MCF 10A (cell line): ENCODE measurements at regions not wholly inside any gene's neighbourhood (a gene's known extent, or its start where the extent isn't known, plus 50 kb on each side); places are given as distances from the start of the nearest gene placed in this dataset.

ENCODE experiments used
- BruUV-seq: library from RNA; stranded (reverse); fragments of 400-500 nt; replicated peaks from 2 replicates; lab custom pipeline; 2021; lab: Mats Ljungman, UMichigan
- CTCF ChIA-PET: fragments of 300-600 bp; sonication (Branson Sonifier 250); formaldehyde crosslinking; extraction: SDS; loops from one replicate; lab custom pipeline; 2021; ENCODE audit warnings: antibody characterized with exemption, inconsistent platforms; lab: Yijun Ruan, JAX
- POLR2A ChIA-PET: fragments of 300-600, 350-650 bp; sonication (Branson Sonifier 250); formaldehyde crosslinking; extraction: SDS; loops from one replicate; lab custom pipeline; 2020; ENCODE audit warnings: antibody characterized with exemption, inconsistent platforms; lab: Yijun Ruan, JAX
- DNase-seq: peaks from one replicate; pipeline ENCODE4 v3.0.0-alpha.2; 2018; ENCODE audit not compliant: unreplicated experiment
- H3K27ac Mint-ChIP-seq: one replicate; pipeline ENCODE4 v1.8.0; 2022; ENCODE audit warnings: mild to moderate bottlenecking, low read depth, mixed read lengths; ENCODE audit not compliant: unreplicated experiment
- H3K27me3 Mint-ChIP-seq: one replicate; pipeline ENCODE4 v1.8.0; 2022; ENCODE audit warnings: mixed read lengths; ENCODE audit not compliant: insufficient read depth, unreplicated experiment
- H3K36me3 Mint-ChIP-seq: one replicate; pipeline ENCODE4 v1.8.0; 2022; ENCODE audit warnings: mild to moderate bottlenecking, moderate library complexity, mixed read lengths; ENCODE audit not compliant: insufficient read depth, unreplicated experiment
- H3K4me1 Mint-ChIP-seq: one replicate; pipeline ENCODE4 v1.8.0; 2022; ENCODE audit warnings: mixed read lengths; ENCODE audit not compliant: insufficient read depth, unreplicated experiment
- H3K4me3 Mint-ChIP-seq: one replicate; pipeline ENCODE4 v1.8.0; 2022; ENCODE audit warnings: mild to moderate bottlenecking, moderate library complexity, mixed read lengths; ENCODE audit not compliant: unreplicated experiment
- H3K9me3 Mint-ChIP-seq: one replicate; pipeline ENCODE4 v1.8.0; 2022; ENCODE audit warnings: mixed read lengths; ENCODE audit not compliant: unreplicated experiment
- CTCF ChIP-seq: fragments of 200-600 bp; IDR thresholded peaks from one replicate; pipeline ENCODE4 v1.8.0; 2022; ENCODE audit warnings: antibody characterized with exemption, mild to moderate bottlenecking; ENCODE audit not compliant: unreplicated experiment
- intact Hi-C: fragments of 100-400 bp; cut with micrococcal nuclease; formaldehyde crosslinking; loops from 2 replicates; pipeline ENCODE4 v1.14.1; 2022

DNA sequence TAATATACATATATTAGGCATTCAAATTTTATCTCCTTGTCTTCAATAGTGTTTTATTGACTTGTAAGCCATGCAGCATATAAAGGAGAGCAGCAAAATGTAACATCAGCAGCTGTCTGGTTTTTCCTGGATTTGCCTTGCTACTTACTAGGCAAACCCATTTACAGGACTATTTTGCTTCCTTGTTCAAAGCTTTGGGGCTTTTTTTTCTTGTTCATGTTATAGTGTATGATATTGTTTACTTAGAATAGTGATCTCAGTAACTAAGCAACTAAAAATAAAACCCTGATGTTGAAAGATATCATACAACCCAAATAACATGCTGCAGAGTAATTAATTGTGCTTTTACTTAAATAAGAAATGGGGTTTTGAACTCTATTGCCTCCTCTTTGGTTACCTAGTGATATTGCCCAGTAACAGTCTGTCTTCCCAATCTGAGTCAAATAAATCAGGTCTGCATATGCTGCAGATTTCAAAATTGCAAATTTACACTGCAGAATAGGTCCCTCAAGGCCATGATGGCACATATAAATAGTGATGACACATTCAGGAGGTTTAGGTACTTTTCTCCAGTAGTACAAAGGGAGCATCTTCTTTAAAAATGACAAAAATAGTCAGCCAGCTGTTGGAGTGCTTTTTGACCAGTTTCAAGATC lies 578.1 kb upstream of the NECTIN3 start:
- no peak overlapping the region for H3K27ac Mint-ChIP-seq
- intact Hi-C loops, result no loop called here
- CTCF ChIA-PET, result interaction anchor here (0.8 kb wide), 1 partner anchor 19 kb away, joined by 3 read pairs; no protein-coding TSS in a partner anchor

GRCh38 chr3:110494093-110494490 lies 577.5 kb upstream of the NECTIN3 start:
- H3K27ac Mint-ChIP-seq, result no peak overlapping the region
- no TSS peak for BruUV-seq
- no peaks in the 10 kb centered on the region for H3K27me3 Mint-ChIP-seq
- H3K36me3 Mint-ChIP-seq, result no peaks in the 10 kb centered on the region
- DNase-seq, result no peak
- no peak overlapping the region for H3K4me3 Mint-ChIP-seq
- POLR2A ChIA-PET, result no interaction called here
- no peaks in the 10 kb centered on the region for H3K4me1 Mint-ChIP-seq
- CTCF ChIA-PET, result no interaction called here
- no peak for TF ChIP-seq CTCF
- intact Hi-C loops, result no loop called here
- no peaks in the 10 kb centered on the region for H3K9me3 Mint-ChIP-seq

More for the DNA sequence above, 578.1 kb upstream of the NECTIN3 start:
- H3K9me3 Mint-ChIP-seq, result no peaks in the 10 kb centered on the region
- H3K4me1 Mint-ChIP-seq, result no peaks in the 10 kb centered on the region
- no peak overlapping the region for H3K4me3 Mint-ChIP-seq
- no peak for DNase-seq
- no peak for TF ChIP-seq CTCF
- no peaks in the 10 kb centered on the region for H3K27me3 Mint-ChIP-seq
- H3K36me3 Mint-ChIP-seq, result no peaks in the 10 kb centered on the region
- no TSS peak for BruUV-seq
- POLR2A ChIA-PET, result no interaction called here

DNA sequence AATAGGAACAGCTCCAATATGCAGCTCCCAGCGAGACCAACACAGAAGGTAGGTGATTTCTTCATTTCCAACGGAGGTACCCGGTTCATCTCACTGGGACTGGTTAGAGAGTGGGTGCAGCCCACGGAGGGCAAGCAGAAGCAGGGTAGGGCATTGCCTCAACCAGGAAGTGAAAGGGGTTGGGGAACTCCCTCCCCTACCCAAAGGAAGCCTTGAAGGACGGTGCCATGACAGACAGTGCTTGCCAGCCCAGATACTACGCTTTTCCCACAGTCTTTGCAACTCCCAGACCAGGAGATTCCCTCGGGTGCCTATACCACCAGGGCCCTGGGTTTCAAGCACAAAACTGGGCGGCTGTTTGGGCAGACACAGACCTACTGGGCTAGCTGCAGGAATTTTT lies 576.9 kb upstream of the NECTIN3 start:
- intact Hi-C loops, result no loop called here
- TF ChIP-seq CTCF, result no peak
- no peak for DNase-seq
- H3K27ac Mint-ChIP-seq, result no peak overlapping the region
- CTCF ChIA-PET, result interaction anchor here (0.7 kb wide), 1 partner anchor 73 kb away, joined by 3 read pairs; no protein-coding TSS in a partner anchor
- no peaks in the 10 kb centered on the region for H3K27me3 Mint-ChIP-seq
- POLR2A ChIA-PET, result no interaction called here
- no peak overlapping the region for H3K4me3 Mint-ChIP-seq
- BruUV-seq, result no TSS peak
- H3K4me1 Mint-ChIP-seq, result no peaks in the 10 kb centered on the region
- H3K36me3 Mint-ChIP-seq, result no peaks in the 10 kb centered on the region
- no peaks in the 10 kb centered on the region for H3K9me3 Mint-ChIP-seq

GRCh38 chr3:110495201-110495927 lies 576.3 kb upstream of the NECTIN3 start:
- Mint-ChIP-seq H3K4me3 (no peak overlapping the region), H3K27me3 (no peaks in the 10 kb centered on the region), H3K4me1 (no peaks in the 10 kb centered on the region), H3K36me3 (no peaks in the 10 kb centered on the region), H3K27ac (no peak overlapping the region), H3K9me3 (no peaks in the 10 kb centered on the region)
- no TSS peak for BruUV-seq
- no peak for DNase-seq
- POLR2A ChIA-PET, result no interaction called here
- no peak for TF ChIP-seq CTCF
- intact Hi-C loops, result no loop called here
- CTCF ChIA-PET, result interaction anchor here (0.7 to 1.0 kb wide), 2 partner anchors 73 to 181 kb away, joined by 3 read pairs; no protein-coding TSS in a partner anchor
